DMS 273 (cell line): ENCODE measurements at regions not wholly inside any gene's neighbourhood (a gene's known extent, or its start where the extent isn't known, plus 50 kb on each side); places are given as distances from the start of the nearest gene placed in this dataset.

Source experiments
- DNase-seq: peaks from one replicate; lab custom pipeline; 2025; ENCODE audit not compliant: unreplicated experiment; lab: John Stamatoyannopoulos, UW

DNA sequence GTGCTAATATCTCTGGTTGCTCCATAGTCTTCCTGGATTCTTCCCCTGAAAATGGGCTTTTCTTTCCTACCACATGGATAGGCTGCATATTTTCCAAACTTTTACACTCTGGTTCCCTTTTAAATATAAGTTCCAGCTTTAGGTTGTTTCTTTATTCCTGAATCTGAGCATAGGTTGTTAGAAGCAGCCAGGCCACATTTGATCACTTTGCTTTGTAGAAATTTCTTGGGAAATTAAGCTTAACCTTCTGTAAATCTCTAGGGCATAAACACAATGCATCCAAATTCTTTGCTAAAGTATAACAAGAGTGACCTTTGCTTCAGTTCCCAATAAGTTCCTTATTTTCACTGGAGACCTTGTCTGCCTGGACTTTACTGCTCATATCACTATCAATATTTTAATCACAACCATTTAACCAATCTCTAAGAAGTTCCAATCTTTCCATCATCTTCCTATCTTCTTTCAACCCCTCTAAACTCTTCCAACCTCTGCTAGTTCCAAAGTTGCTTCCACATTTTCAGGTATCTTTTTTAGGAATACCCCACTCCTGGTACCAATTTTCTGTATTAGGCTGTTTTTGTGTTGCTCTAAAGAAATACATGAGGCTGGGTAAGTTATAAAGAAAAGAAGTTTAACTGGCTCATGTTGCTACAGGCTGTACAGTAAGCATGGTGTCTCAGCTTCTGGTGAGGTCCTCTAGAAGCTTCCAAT, 389.6 kb upstream of the HS6ST1 start:
- DNase-seq, result no peak

DNA sequence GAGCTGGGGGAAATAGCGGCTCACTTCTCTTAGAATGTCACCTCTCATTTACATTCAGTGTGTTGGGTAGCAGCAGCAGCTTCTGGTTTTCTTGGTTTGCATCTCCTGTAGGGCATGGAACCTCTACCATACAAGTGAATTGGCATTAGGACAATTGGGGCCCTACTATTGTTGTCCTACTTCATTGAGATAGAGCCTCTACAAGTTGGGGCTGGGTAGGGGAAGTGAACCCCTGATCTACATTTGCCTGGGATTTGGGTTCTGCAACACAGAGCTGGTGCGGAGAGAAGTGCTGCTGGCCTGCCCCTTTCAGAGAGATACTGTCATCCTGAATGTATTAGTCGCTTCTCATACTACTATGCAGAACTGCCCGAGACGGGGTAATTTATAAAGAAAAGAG, 391.6 kb upstream of the HS6ST1 start:
- no peak for DNase-seq

DNA sequence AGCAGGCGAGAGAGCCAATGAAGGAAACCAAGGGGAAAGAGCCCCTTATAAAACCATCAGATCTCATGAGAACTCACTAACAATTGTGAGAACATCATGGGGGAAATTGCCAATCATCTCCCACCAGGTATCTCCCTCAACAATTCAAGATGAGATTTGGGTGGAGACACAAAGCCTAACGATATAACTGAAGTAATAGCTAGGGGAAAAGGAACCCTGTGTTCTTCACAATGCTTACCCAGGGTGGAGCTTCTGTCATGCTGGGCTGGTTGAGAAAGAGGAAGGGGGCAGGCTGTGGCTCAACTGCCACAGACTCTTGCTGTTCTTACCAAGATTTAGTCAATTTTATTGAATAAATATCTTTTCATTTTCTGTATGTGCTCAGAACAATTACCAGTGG, 392.1 kb upstream of the HS6ST1 start:
- DNase-seq, result no peak

DNA sequence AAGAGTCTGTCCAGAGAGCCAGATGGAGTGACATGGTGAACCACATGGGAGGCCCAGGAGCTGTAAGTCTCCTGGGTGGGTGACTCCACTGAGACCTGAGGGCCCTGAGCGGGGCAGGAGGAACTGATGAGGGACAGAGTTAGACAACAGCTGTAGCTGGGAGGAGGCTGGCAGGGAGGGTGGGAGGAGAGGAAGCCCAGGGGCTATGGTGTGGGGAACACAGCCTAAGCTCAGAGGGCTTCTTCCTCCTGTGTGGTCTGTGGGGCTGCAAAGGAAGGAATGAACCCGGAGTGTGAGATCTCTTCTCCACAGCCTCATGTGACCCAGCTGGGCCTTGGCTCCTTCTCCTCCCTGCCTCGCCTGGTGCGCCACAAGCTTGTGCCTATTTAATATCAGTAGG, 395.6 kb upstream of the HS6ST1 start:
- DNase-seq, result no peak

DNA sequence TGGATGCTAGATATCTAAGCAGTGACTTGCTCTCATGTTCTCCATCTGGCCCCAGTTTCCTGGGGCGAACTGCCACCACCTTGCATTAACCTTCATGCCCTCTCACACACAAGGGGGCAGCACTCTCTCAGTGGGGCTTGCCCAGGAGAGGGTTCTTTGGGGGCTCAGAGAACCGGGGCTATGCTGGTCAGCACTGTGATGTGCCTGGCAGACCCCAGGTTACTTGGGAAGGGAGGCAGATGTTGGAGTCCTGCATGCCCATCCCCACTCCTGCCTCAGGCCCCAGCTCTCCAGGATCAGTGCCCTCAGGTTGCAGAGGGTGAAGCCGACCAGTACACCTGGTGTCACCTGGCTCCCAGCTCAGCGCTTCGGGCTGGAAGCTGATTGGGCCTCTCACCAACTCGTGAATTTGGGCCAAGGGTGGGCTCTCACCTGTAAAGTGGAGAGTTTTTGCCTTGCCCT, 396.2 kb upstream of the HS6ST1 start:
- DNase-seq, result peak; percentile 61

DNA sequence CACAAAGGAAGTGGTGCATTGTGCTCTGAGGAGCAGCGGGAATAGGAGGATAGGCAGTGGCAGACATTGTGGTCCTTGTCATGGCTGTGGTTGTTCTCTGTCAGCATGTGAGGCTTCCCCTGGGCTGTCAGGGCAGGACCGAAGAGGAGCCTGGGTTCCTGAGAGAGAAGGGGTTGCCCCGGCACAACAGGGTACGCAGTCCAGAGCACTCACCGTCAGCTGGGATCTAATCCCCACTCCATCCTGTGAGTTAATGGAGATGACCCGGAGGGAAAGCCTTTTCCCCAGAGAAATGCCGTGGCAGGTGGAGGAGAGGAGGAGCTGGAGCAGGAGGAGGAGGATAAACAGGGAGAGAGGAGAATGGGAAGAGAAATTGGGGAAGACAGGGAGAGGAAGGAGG, 396.7 kb upstream of the HS6ST1 start:
- DNase-seq, result no peak

DNA sequence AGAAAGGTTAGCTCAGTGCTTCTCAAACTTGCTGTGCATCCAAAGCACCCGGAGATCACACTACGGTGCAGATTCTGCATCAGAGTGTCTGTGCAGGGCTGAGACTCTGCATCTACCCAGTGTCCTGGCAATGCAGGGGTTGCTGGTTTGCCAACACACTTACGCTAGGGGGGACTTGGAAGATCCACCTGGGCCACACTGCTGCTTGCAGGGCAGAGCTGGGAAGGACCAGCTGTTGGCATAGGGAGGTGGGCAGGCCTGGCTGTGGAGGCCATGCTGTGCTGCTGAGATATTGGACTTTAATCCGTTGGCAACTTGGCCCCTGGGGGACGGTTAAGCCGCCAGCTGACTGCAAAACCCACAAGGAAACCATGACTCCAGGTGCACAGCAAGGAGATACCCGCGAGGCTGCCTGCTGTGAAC, 397.6 kb upstream of the HS6ST1 start:
- DNase-seq, result no peak

DNA sequence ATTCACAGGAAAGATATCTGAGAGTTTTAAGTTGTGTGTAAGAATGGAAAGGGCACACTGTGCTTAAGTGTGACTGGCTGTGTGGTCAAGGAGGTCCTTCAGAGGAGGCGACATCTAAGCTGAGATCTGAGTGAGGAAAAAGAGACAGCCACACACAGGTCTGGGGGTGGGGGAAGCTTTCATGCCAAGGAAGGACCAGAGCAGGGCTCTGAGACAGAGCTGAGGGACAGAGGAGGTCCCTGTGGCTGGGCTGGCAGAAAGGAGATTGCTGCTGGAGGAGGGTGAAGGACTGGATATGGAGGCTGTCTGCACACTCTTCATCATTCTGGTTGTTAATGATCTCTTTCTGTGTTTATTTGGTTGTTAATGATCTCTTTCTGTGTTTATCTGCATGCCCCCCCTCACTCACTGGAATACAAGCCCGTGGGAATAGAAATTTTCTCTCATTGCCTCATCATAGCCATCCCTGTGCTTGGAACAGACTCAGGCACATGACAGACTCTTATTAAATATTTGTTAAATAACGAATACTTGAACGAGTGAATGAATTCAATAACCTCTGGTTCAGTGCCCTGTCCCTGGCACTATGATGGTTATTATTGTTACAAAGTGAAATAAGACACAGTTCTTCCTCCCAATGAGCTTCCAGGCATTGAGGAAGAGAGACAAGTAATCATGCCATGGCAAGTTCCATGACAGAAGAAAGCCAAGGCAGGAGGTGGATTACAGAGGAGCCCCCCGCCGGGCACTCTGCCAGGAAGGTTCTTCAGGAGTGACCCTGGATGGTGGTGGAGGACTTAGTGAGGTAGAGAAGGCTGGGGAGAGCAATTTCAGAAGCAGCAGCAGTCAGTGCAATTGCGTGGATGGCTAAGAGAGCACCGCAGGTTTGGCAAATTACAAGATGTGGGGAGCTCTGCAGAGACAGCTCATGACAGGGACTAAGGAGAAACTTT, 399.4 kb upstream of the HS6ST1 start:
- DNase-seq, result no peak

DNA sequence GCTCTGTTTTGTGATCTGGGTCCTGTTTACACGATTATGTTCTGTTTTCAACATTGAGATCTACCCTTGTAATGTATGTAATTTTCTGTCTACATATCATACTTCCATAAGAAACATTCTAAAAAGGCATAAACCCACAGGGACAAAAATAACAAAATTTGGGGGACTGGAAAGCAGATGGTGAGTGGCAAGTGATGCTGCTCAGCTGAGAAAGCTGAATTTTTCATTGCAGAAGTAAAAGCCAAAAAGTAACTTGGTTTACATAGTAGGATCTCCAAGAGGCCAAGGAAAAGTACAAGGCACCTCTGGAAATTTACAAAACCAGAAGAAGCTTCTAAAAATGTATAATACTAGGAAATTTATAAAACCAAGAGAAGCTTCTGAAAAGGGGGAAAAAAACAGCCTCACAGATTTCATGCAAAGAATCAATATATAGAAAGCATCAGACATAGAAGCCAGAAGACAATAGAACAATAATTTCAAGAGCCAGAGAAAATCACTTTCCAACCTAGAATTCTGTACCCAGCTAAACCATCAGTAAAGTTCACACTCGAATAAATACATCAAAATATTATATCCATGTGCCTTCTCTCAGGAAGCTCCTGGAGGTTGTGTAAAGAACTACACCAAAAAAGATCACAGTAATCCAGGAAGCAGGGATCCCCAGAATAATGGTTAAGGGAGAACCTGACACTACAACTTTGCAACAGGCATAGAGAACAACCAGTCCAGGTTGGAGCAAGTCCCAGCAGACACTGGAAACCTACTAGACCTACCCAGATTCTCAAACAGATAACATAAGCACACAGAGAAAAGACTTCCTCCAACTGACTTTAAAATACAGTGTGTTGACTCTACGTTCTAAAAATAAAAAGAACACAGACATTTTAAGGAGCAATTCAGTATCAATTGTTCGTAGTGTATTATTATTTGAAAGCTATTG, 401.7 kb upstream of the HS6ST1 start:
- peak; percentile 9 for DNase-seq

DNA sequence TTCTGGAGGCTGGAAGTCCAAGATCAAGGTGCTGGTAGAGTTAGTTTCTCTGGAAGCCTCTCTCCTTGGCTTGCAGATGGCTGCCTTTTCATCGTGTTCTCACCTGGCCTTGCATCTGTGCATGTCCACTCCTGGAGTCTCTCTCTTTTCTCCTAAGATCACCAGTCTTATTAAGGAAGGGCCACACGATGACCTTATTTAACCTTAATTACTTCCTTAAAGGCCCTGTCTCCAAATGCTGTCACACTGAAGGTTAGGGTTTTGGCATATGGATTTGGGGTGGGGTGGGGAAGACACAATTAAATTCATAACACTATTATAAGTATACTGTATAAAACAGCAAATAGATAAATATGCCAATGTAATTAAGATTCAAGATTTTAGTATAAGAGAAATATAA, 402.4 kb upstream of the HS6ST1 start:
- DNase-seq, result no peak

DNA sequence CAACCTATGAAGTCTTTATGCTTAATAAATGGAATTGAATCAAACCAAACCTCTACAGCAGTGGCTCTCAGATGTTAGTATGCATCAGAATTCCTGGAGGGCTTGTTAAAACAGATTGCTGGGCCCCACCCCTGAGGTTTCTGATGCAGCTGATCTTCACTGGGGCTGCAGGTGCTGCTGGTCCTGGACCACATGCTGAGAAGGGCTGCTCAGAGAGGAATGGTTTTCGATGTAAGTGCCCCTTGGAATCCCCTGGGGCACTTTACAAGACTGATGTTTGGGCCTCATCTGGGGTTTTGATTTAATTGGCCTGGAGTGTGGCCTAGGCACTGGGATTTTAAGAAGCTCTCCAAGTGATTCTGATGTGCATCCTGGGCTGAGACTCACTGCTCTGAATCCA, 403.8 kb upstream of the HS6ST1 start:
- DNase-seq, result no peak

DNA sequence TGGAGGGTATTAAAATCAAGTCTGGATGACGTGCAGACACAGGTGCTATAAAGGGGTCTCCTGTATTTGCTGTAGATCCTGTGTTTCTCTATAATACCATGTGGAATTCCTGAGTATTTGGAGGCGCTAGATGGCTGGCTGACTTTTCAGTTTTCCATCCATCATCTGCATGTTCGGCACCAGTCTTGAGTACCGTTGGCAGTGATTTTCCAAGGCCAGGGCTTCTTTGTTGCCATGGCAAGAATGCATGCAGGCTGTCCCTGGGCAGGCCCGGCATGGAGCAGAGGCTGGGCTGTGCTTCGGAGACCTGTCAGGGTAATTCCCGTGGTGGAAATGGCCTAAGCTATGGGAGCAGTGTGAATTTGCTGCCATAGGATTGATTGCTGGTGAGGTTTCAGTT, 405.9 kb upstream of the HS6ST1 start:
- no peak for DNase-seq

DNA sequence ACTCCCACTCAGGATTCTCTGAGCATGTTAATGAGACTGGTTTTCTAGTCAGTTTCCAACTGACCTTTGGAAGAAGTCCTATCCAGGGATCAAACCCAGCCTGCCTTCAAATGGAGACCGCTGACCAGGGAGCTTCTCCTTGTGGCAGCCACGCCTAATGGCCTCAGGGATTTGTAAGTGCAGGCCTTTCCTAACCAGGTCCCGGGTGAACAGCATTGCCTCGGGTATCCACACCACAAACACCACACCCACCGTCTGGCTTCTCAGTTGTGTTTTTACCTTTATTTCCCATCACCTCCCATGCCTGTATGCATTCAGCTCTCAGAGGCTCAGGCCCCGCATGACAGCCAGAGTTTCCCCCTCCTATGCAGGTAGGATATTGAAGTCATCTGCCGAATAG, 406.3 kb upstream of the HS6ST1 start:
- no peak for DNase-seq

DNA sequence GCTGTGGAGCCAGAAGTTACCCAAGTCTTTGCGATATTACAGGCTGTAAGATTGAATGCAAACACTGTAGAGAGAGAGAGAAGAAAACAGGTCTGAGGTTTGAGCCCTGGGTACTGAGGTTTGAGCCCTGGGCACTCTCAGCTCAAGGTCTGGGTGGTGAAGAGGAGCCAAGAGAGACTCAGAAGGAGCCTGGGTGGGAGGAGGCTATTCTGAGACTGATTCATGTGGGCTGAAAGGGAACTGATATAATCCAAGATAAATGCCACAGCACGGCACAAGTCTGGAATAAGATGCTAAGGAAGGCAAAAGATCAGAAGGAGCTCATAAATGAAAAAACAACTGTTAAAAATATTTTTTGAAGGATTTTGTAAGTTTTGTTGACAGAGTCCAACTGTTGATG, 407.6 kb upstream of the HS6ST1 start:
- DNase-seq, result no peak

DNA sequence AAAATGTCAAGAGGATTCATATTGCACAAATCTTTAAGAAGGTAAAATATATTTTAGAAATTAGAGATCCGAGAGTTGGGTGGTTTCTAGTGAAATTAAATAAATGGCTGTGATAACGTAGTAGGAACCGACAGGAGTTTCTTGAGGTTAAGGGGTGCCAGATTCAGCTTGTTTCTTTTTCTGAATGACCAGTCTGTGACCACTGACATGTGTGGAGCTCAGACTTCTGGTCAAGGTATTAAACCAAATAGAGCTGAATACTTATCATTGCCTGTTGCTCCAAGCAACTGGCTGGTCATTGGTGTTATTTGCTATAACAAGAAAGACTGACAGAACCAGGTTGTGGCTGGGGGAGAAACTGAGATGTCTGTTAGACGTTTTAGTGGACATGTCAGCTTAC, 408.2 kb upstream of the HS6ST1 start:
- DNase-seq, result no peak

DNA sequence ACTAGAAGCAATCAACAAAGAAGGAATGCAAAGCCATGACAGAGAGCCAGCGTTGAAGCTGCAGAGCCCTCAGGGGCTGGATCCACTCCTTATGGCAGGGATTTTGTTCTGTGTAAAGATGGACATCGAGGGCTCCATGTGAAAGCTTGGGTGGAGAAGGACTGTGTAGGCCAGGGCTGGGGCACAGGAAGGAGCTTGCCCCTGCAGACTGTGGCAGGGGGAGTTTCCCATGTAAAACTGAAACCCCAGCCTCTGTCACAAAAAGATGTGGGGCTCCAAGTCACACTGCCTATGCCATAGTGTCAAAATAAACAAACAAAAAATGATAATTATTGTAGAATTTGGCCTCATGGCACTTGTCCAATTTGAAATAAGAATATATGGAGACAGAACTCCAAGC, 408.7 kb upstream of the HS6ST1 start:
- no peak for DNase-seq

DNA sequence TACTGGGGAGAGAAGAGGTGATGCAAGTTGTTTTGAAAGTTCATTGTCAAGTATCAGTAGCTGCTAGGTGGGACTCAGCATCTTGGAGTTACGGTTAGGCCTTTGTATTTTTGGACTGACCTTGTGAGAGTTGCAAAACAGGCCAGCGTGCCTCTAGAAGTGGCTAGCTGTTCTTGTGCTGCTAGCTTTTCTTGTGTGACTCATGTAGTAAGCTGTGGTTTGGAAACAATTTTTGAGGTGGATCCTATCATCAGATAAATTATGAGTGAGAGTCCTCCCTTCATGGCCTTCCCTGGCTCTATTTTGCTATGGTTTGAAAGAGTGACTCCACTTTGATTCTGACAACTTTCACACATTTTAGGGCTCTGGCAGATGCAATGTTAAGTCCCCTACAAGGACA, 409.2 kb upstream of the HS6ST1 start:
- no peak for DNase-seq

DNA sequence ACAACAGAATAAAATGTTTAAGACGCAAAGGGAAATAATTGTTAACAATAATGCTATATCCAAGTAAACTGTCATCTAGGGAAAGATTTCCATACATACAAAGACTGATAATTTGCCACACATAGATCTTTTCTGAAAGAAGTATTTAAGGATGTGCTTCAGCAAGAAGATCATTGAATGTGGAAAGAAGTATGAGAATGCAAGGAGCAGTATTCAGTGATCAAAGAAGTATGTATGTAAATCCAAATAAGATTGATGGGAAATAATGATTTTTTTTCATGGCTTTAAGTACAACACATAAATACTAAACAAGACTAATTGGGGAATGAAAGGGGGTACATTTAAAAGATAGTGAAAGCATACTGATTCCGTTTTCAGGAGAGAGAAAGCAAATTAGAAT, 410.4 kb upstream of the HS6ST1 start:
- DNase-seq, result no peak

DNA sequence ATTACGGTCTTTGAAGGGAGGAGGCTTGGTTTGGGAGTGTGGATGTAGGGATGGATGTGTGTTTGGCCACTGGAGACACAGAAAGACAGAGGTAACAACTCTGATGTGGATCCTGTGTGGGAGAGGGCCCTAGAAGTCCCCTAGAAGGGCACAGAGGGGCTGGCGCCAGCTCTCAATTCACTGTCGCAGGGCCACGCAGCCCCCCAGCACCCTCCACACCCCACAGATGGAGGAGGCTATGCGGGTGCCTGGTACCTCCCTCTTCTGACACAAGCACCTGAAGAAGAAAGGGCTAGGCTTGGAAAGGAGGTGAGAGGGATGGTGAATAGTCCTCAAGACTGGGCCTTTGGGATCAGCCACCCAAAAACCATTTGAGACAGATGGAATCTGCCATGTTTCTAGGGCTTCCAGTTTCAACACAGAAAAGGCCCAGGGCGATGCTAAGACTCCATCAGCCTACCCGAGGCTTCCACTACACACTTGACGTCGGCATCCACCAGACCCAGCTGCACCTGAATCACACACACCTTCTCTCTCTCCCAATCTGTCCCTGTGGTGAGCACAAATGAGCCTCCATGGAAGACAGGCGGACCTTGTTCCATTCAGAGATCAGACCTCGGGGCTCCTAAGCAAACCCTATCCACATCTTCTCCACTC, 413.5 kb upstream of the HS6ST1 start:
- no peak for DNase-seq

DNA sequence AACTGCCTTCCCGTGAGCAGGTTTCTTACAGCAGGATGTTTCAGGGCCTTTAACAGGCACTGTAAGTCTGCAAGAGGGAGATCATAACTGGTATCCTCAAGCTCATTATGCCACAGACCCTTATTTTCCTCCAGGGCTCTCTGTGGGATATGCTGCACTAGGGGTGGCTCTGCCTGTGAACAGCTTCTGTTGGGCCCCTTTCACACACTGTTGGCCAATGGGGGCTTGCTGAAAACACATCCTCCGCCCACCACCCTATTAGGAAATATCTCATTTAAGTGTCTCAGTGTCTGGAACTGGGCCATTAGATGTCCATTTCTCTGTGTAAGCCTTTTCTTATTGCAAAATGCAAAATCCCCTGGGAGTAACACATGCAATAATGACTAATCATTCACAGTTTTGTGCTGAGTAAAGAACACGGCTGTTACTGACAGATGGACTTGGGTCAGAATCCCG, 414.3 kb upstream of the HS6ST1 start:
- DNase-seq, result peak; percentile 58

DNA sequence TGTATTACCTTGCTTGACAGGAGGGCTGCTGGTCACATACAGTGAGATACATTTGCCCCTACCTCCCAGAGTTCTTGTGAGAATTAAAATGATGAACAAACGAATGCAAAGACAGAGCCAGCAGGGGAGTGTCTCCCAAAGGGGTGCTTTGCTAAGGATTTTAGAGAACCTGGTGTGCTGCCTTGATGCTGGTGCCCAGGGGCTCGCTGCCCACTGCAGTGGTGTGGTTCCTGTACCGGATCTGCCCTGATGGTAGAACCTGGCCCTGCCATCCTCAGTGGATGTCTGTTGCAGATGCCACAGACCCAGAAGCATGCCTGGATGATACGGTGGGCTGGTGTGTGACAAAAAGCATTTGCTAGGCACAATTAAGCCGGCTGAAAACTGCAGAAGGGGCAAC, 414.8 kb upstream of the HS6ST1 start:
- DNase-seq, result no peak
